Transverse colon (tissue), 4 donors: ENCODE measurements at regions not wholly inside any gene's neighbourhood (a gene's known extent, or its start where the extent isn't known, plus 50 kb on each side); places are given as distances from the start of the nearest gene placed in this dataset.

ENCODE experiments used
- CTCF ChIP-seq, 5 experiments: fragments of 200-600 bp in 3 of 5; fragments of 450-650 bp in 2 of 5; sonication (generic) in 3 of 5; IDR thresholded peaks; 1 replicate in 2 of 5; 2 replicates in 3 of 5; pipeline ENCODE4 v1.5.1; 2016 to 2017; ENCODE audit warnings: antibody characterized with exemption in 5 of 5, inconsistent platforms in 3 of 5, mild to moderate bottlenecking in 2 of 5, moderate library complexity in 1 of 5
- EP300 ChIP-seq: sonication (generic); formaldehyde crosslinking; IDR thresholded peaks from one replicate; pipeline ENCODE4 v1.6.1; 2017; ENCODE audit warnings: antibody characterized with exemption, low read depth
- POLR2A ChIP-seq: fragments of 450-650 bp; IDR thresholded peaks from one replicate; pipeline ENCODE4 v1.6.1; 2016; ENCODE audit warnings: antibody characterized with exemption, mild to moderate bottlenecking, moderate library complexity
- POLR2AphosphoS5 ChIP-seq, 3 donors: sonication (generic); formaldehyde crosslinking; IDR thresholded peaks; one replicate each; pipeline ENCODE4 v1.6.1; 2016; ENCODE audit warnings: antibody characterized with exemption in 3 of 3

GRCh38 chr9:119009249-119009648 lies 360.0 kb downstream of the BRINP1 start:
- TF ChIP-seq CTCF (IDR thresholded peaks at IDR 0.05) (no peak), POLR2A (no peak), POLR2AphosphoS5 (IDR thresholded peaks at IDR 0.05) (no peak), EP300 (no peak)
